ENCODE measurements at regions not wholly inside any gene's neighbourhood (a gene's known extent, or its start where the extent isn't known, plus 50 kb on each side); places are given as distances from the start of the nearest gene placed in this dataset.
"Not testable (repeated sequence)": the region's sequence is repeated elsewhere in the genome, so short reads cannot be mapped to it uniquely, and the experiment has no call there.

DNA sequence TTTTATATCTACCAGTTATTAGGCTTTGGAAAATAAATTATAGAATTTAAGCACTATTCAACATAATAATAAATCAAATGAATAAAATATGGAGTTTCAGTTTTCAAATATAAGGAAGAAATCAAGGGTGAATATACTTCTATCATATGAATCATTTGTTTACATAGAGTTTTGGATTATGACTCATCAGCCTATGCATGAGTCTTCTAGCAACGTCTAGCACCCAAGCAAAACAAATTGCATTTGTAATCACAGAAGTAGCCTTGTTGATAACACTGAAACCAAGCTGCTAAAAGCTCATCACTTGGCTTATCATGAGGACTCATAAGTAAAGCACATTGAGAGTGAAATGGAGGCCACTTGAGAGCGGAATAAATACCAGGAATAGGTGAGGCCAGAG is 434.6 kb downstream of the PCDH11X start:
- no peaks in the 10 kb centered on the region for H3K4me1 Mint-ChIP-seq
- Histone ChIP-seq H3K9me3 (ENCODE audit: control extremely low read depth in 1 of 3, control insufficient read depth in 2 of 3, insufficient read depth in 1 of 3, low read length in 2 of 3) (peaks cover 0 to 2% (median 0%) of the 10 kb centered on the region in 3 donors), H3K9ac (ENCODE audit: low read length) (no peak overlapping the region), H3K36me3 (replicated peaks in 1 of 2; ENCODE audit: control extremely low read depth in 1 of 2, control insufficient read depth in 1 of 2, extremely low read depth in 1 of 2, insufficient read depth in 2 of 2, low read length in 1 of 2) (no peaks in the 10 kb centered on the region), H3K4me2 (replicated peaks; ENCODE audit: low read depth, low read length, poor library complexity, severe bottlenecking) (no peak overlapping the region), H3K27me3 (replicated peaks in 1 of 4; ENCODE audit: control extremely low read depth in 1 of 4, control insufficient read depth in 3 of 4, insufficient read depth in 4 of 4, low read length in 3 of 4) (no peaks in the 10 kb centered on the region), H3K4me3 (ENCODE audit: control extremely low read depth in 1 of 5, extremely low read depth in 1 of 5, insufficient read depth in 1 of 5, low read depth in 2 of 5, low read length in 4 of 5) (no peak overlapping the region), H3K27ac (ENCODE audit: low read length in 2 of 2) (no peak overlapping the region), H3K4me1 (ENCODE audit: control insufficient read depth in 2 of 2, insufficient read depth in 2 of 2, low read length in 2 of 2) (no peaks in the 10 kb centered on the region), H2AFZ (ENCODE audit: insufficient read depth, low read depth, low read length, poor library complexity, severe bottlenecking) (no peak overlapping the region), H3K79me2 (ENCODE audit: control insufficient read depth, insufficient read depth, low read length) (no peaks in the 10 kb centered on the region), H4K20me1 (ENCODE audit: control insufficient read depth, insufficient read depth, low read length, poor library complexity, severe bottlenecking) (no peaks in the 10 kb centered on the region)
- ChIA-PET CTCF (no interaction called here), POLR2A (no interaction called here)
- H3K4me3 Mint-ChIP-seq = no peak overlapping the region
- intact Hi-C loops (cut with micrococcal nuclease) = no loop called here
- ATAC-seq (ENCODE audit: low read depth) (no peak), DNase-seq (no peak)
- WGBS (ENCODE audit: insufficient coverage) = 88% methylated on average over 1 of the region's 2 CpGs
- no peak overlapping the region for H3K27ac Mint-ChIP-seq
- no peaks in the 10 kb centered on the region for H3K9me3 Mint-ChIP-seq (ENCODE audit: insufficient read depth)
- TF ChIP-seq, protein P1, sequence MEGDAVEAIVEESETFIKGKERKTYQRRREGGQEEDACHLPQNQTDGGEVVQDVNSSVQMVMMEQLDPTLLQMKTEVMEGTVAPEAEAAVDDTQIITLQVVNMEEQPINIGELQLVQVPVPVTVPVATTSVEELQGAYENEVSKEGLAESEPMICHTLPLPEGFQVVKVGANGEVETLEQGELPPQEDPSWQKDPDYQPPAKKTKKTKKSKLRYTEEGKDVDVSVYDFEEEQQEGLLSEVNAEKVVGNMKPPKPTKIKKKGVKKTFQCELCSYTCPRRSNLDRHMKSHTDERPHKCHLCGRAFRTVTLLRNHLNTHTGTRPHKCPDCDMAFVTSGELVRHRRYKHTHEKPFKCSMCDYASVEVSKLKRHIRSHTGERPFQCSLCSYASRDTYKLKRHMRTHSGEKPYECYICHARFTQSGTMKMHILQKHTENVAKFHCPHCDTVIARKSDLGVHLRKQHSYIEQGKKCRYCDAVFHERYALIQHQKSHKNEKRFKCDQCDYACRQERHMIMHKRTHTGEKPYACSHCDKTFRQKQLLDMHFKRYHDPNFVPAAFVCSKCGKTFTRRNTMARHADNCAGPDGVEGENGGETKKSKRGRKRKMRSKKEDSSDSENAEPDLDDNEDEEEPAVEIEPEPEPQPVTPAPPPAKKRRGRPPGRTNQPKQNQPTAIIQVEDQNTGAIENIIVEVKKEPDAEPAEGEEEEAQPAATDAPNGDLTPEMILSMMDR (IDR thresholded peaks at IDR 0.05) = no peak
- TF ChIP-seq EZH2 (IDR thresholded peaks at IDR 0.05; ENCODE audit: borderline replicate concordance, insufficient read depth, low read depth, low read length, poor library complexity, severe bottlenecking) = no peak
- no peaks in the 10 kb centered on the region for H3K27me3 Mint-ChIP-seq

GRCh38 chrX:92215011-92215410 is 435.8 kb downstream of the PCDH11X start:
- POLR2A ChIA-PET = not testable (repeated sequence)

More at GRCh38 chrX:92215011-92215410, 435.8 kb downstream of the PCDH11X start:
- H3K9me3 Mint-ChIP-seq (ENCODE audit: insufficient read depth); H3K4me2 ChIP-seq (replicated peaks; ENCODE audit: low read depth, low read length, poor library complexity, severe bottlenecking); H2AFZ ChIP-seq (ENCODE audit: insufficient read depth, low read depth, low read length, poor library complexity, severe bottlenecking); DNase-seq; H3K27me3 Mint-ChIP-seq; H3K9me3 ChIP-seq (ENCODE audit: control extremely low read depth in 1 of 3, control insufficient read depth in 2 of 3, insufficient read depth in 1 of 3, low read length in 2 of 3); H3K9ac ChIP-seq (ENCODE audit: low read length); H3K27me3 ChIP-seq (replicated peaks in 1 of 4; ENCODE audit: control extremely low read depth in 1 of 4, control insufficient read depth in 3 of 4, insufficient read depth in 4 of 4, low read length in 3 of 4); H3K79me2 ChIP-seq (ENCODE audit: control insufficient read depth, insufficient read depth, low read length); intact Hi-C loops (cut with micrococcal nuclease); CTCF ChIA-PET; H3K4me1 ChIP-seq (ENCODE audit: control insufficient read depth in 2 of 2, insufficient read depth in 2 of 2, low read length in 2 of 2); H3K4me3 ChIP-seq (ENCODE audit: control extremely low read depth in 1 of 5, extremely low read depth in 1 of 5, insufficient read depth in 1 of 5, low read depth in 2 of 5, low read length in 4 of 5); H3K27ac Mint-ChIP-seq; H4K20me1 ChIP-seq (ENCODE audit: control insufficient read depth, insufficient read depth, low read length, poor library complexity, severe bottlenecking); H3K27ac ChIP-seq (ENCODE audit: low read length in 2 of 2); H3K4me1 Mint-ChIP-seq; ATAC-seq (ENCODE audit: low read depth); H3K4me3 Mint-ChIP-seq; H3K36me3 ChIP-seq (replicated peaks in 1 of 2; ENCODE audit: control extremely low read depth in 1 of 2, control insufficient read depth in 1 of 2, extremely low read depth in 1 of 2, insufficient read depth in 2 of 2, low read length in 1 of 2): not testable (repeated sequence)
- WGBS (ENCODE audit: insufficient coverage) = 96% methylated on average over 5 of the region's 21 CpGs
